Activated CD8-positive, alpha-beta memory T cell treated with anti-CD3 and anti-CD28 coated beads, Interleukin-2, amount 10 ng/mL, durations not matched to agents 7 days and 5 days (primary cell): ENCODE measurements at regions not wholly inside any gene's neighbourhood (a gene's known extent, or its start where the extent isn't known, plus 50 kb on each side); places are given as distances from the start of the nearest gene placed in this dataset.
"Not testable (repeated sequence)": the region's sequence is repeated elsewhere in the genome, so short reads cannot be mapped to it uniquely, and the experiment has no call there.

Experiments
- ATAC-seq: fragments of 150-1000 bp; cut with Tn5 transposase; one replicate; pipeline ENCODE4 v1.10.0; 2021; ENCODE audit warnings: moderate library complexity
- CTCF ChIA-PET: fragments of 350-600 bp; sonication (Branson Sonifier 250); formaldehyde crosslinking; loops from one replicate; lab custom pipeline; 2021; ENCODE audit warnings: antibody characterized with exemption; lab: Charles Lee
- DNase-seq: peaks from one replicate; pipeline ENCODE4 v3.0.0-alpha.2; 2020
- H3K27ac Mint-ChIP-seq: one replicate; pipeline ENCODE4 v1.8.0; 2021; ENCODE audit warnings: mild to moderate bottlenecking, mixed read lengths
- H3K27me3 Mint-ChIP-seq: one replicate; pipeline ENCODE4 v1.8.0; 2021; ENCODE audit warnings: mixed read lengths
- H3K36me3 Mint-ChIP-seq: one replicate; pipeline ENCODE4 v1.8.0; 2021; ENCODE audit warnings: mild to moderate bottlenecking, mixed read lengths
- H3K4me1 Mint-ChIP-seq: one replicate; pipeline ENCODE4 v1.8.0; 2021; ENCODE audit warnings: mixed read lengths
- H3K4me3 Mint-ChIP-seq: one replicate; pipeline ENCODE4 v1.8.0; 2021; ENCODE audit warnings: mild to moderate bottlenecking, moderate library complexity, mixed read lengths
- H3K9me3 Mint-ChIP-seq: one replicate; pipeline ENCODE4 v1.8.0; 2022; ENCODE audit warnings: low read depth, mixed read lengths

GRCh38 chr15:96151749-96152148 lies 178.8 kb upstream of the NR2F2 start:
- H3K9me3 Mint-ChIP-seq, H3K36me3 Mint-ChIP-seq, DNase-seq, H3K4me1 Mint-ChIP-seq, ATAC-seq, H3K27ac Mint-ChIP-seq, H3K27me3 Mint-ChIP-seq, CTCF ChIA-PET, H3K4me3 Mint-ChIP-seq: not testable (repeated sequence)

- no peak for ATAC-seq
- Mint-ChIP-seq H3K36me3 (no peaks in the 10 kb centered on the region), H3K4me1 (no peaks in the 10 kb centered on the region), H3K9me3 (peaks cover 3% of the 10 kb centered on the region), H3K4me3 (no peak overlapping the region), H3K27ac (no peak overlapping the region), H3K27me3 (no peaks in the 10 kb centered on the region)
- CTCF ChIA-PET = no interaction called here
- DNase-seq = no peak
Observed at GRCh38 chr15:96153929-96154328, 176.6 kb upstream of the NR2F2 start.

- DNase-seq (no peak), ATAC-seq (no peak)
- CTCF ChIA-PET = no interaction called here
- Mint-ChIP-seq H3K36me3 (no peaks in the 10 kb centered on the region), H3K27me3 (no peaks in the 10 kb centered on the region), H3K9me3 (peaks cover 3% of the 10 kb centered on the region), H3K27ac (no peak overlapping the region), H3K4me3 (no peak overlapping the region), H3K4me1 (no peaks in the 10 kb centered on the region)
Observed at GRCh38 chr15:96158938-96159337, 171.6 kb upstream of the NR2F2 start.

GRCh38 chr15:96160269-96160668 lies 170.2 kb upstream of the NR2F2 start:
- H3K27me3 Mint-ChIP-seq = peaks cover 2% of the 10 kb centered on the region
- H3K36me3 Mint-ChIP-seq = no peaks in the 10 kb centered on the region
- H3K9me3 Mint-ChIP-seq = peaks cover 3% of the 10 kb centered on the region
- ATAC-seq (no peak), DNase-seq (no peak)
- H3K4me1 Mint-ChIP-seq = no peaks in the 10 kb centered on the region
- H3K4me3 Mint-ChIP-seq = no peak overlapping the region
- CTCF ChIA-PET = no interaction called here
- no peak overlapping the region for H3K27ac Mint-ChIP-seq

- peaks cover 2% of the 10 kb centered on the region for H3K27me3 Mint-ChIP-seq
- CTCF ChIA-PET = no interaction called here
- no peak overlapping the region for H3K4me3 Mint-ChIP-seq
- H3K27ac Mint-ChIP-seq = no peak overlapping the region
- no peak for DNase-seq
- H3K9me3 Mint-ChIP-seq = peaks cover 3% of the 10 kb centered on the region
- no peak for ATAC-seq
- H3K4me1 Mint-ChIP-seq = no peaks in the 10 kb centered on the region
- no peaks in the 10 kb centered on the region for H3K36me3 Mint-ChIP-seq
Observed at GRCh38 chr15:96160800-96161199, 169.7 kb upstream of the NR2F2 start.

- no peak for DNase-seq
- H3K27ac Mint-ChIP-seq = no peak overlapping the region
- peaks cover 2% of the 10 kb centered on the region for H3K27me3 Mint-ChIP-seq
- H3K4me3 Mint-ChIP-seq = no peak overlapping the region
- ATAC-seq = no peak
- no peaks in the 10 kb centered on the region for H3K36me3 Mint-ChIP-seq
- peaks cover 3% of the 10 kb centered on the region for H3K9me3 Mint-ChIP-seq
- no peaks in the 10 kb centered on the region for H3K4me1 Mint-ChIP-seq
- CTCF ChIA-PET = no interaction called here
Observed at GRCh38 chr15:96162322-96162721, 168.2 kb upstream of the NR2F2 start.

- Mint-ChIP-seq H3K9me3 (no peaks in the 10 kb centered on the region), H3K36me3 (no peaks in the 10 kb centered on the region), H3K4me1 (no peaks in the 10 kb centered on the region), H3K4me3 (no peak overlapping the region), H3K27ac (no peak overlapping the region), H3K27me3 (peaks cover 2% of the 10 kb centered on the region)
- DNase-seq (no peak), ATAC-seq (no peak)
- CTCF ChIA-PET = no interaction called here
Observed at GRCh38 chr15:96165081-96165480, 165.4 kb upstream of the NR2F2 start.

GRCh38 chr15:96165775-96166174 lies 164.7 kb upstream of the NR2F2 start:
- no peak for ATAC-seq
- Mint-ChIP-seq H3K4me1 (no peaks in the 10 kb centered on the region), H3K4me3 (no peak overlapping the region), H3K27me3 (peaks cover 2% of the 10 kb centered on the region), H3K27ac (no peak overlapping the region), H3K9me3 (no peaks in the 10 kb centered on the region), H3K36me3 (no peaks in the 10 kb centered on the region)
- DNase-seq = no peak
- CTCF ChIA-PET = no interaction called here

GRCh38 chr15:96166223-96167200 lies 164.0 kb upstream of the NR2F2 start:
- H3K9me3 Mint-ChIP-seq = no peaks in the 10 kb centered on the region
- CTCF ChIA-PET = no interaction called here
- H3K36me3 Mint-ChIP-seq = no peaks in the 10 kb centered on the region
- ATAC-seq = no peak
- peaks cover 2% of the 10 kb centered on the region for H3K27me3 Mint-ChIP-seq
- H3K4me1 Mint-ChIP-seq = no peaks in the 10 kb centered on the region
- DNase-seq = no peak
- no peak overlapping the region for H3K4me3 Mint-ChIP-seq
- no peak overlapping the region for H3K27ac Mint-ChIP-seq

GRCh38 chr15:96170616-96170978 lies 159.9 kb upstream of the NR2F2 start:
- H3K9me3 Mint-ChIP-seq, H3K36me3 Mint-ChIP-seq, H3K27ac Mint-ChIP-seq, H3K27me3 Mint-ChIP-seq, CTCF ChIA-PET, H3K4me1 Mint-ChIP-seq, DNase-seq, H3K4me3 Mint-ChIP-seq, ATAC-seq: not testable (repeated sequence)

- no peak for DNase-seq
- no peak for ATAC-seq
- Mint-ChIP-seq H3K4me1 (no peaks in the 10 kb centered on the region), H3K4me3 (no peak overlapping the region), H3K36me3 (no peaks in the 10 kb centered on the region), H3K27me3 (no peaks in the 10 kb centered on the region), H3K9me3 (no peaks in the 10 kb centered on the region), H3K27ac (no peak overlapping the region)
- CTCF ChIA-PET = no interaction called here
Observed at GRCh38 chr15:96170979-96171739, 159.3 kb upstream of the NR2F2 start.

GRCh38 chr15:96171853-96172296 lies 158.6 kb upstream of the NR2F2 start:
- Mint-ChIP-seq H3K9me3 (no peaks in the 10 kb centered on the region), H3K4me1 (no peaks in the 10 kb centered on the region), H3K4me3 (no peak overlapping the region), H3K36me3 (no peaks in the 10 kb centered on the region), H3K27ac (no peak overlapping the region), H3K27me3 (no peaks in the 10 kb centered on the region)
- ATAC-seq = no peak
- DNase-seq = no peak
- CTCF ChIA-PET = no interaction called here

- DNase-seq (no peak), ATAC-seq (no peak)
- no peak overlapping the region for H3K4me3 Mint-ChIP-seq
- no peaks in the 10 kb centered on the region for H3K9me3 Mint-ChIP-seq
- no peaks in the 10 kb centered on the region for H3K4me1 Mint-ChIP-seq
- no peaks in the 10 kb centered on the region for H3K36me3 Mint-ChIP-seq
- CTCF ChIA-PET = no interaction called here
- H3K27ac Mint-ChIP-seq = no peak overlapping the region
- H3K27me3 Mint-ChIP-seq = no peaks in the 10 kb centered on the region
Observed at GRCh38 chr15:96172417-96172816, 158.1 kb upstream of the NR2F2 start.

GRCh38 chr15:96176831-96177230 lies 153.7 kb upstream of the NR2F2 start:
- no peaks in the 10 kb centered on the region for H3K27me3 Mint-ChIP-seq
- CTCF ChIA-PET = no interaction called here
- no peaks in the 10 kb centered on the region for H3K4me1 Mint-ChIP-seq
- no peak for ATAC-seq
- H3K36me3 Mint-ChIP-seq = no peaks in the 10 kb centered on the region
- H3K27ac Mint-ChIP-seq = no peak overlapping the region
- H3K9me3 Mint-ChIP-seq = no peaks in the 10 kb centered on the region
- no peak overlapping the region for H3K4me3 Mint-ChIP-seq
- no peak for DNase-seq
